PFSK-1 (cell line): ENCODE measurements at regions not wholly inside any gene's neighbourhood (a gene's known extent, or its start where the extent isn't known, plus 50 kb on each side); places are given as distances from the start of the nearest gene placed in this dataset.

Experiments used
- POLR2AphosphoS5 ChIP-seq: IDR thresholded peaks from 2 replicates; pipeline ENCODE4 v1.6.1; 2012; ENCODE audit warnings: low read depth, mild to moderate bottlenecking, control low read depth, low read length, moderate library complexity
- TAF1 ChIP-seq: IDR thresholded peaks from 2 replicates; pipeline ENCODE4 v1.6.1; 2012; ENCODE audit warnings: low read length, control low read depth, borderline replicate concordance; ENCODE audit not compliant: insufficient read depth
- TF ChIP-seq, protein P1 (sequence below), 2 experiments: IDR thresholded peaks; 2 replicates each; pipeline versions ENCODE4 v1.6.1 to v1.8.0; 2011 to 2012; ENCODE audit warnings: low read depth in 2 of 2, low read length in 2 of 2, control low read depth in 1 of 2, inconsistent platforms in 1 of 2, mild to moderate bottlenecking in 1 of 2, moderate library complexity in 1 of 2; ENCODE audit not compliant: insufficient read depth in 1 of 2

DNA sequence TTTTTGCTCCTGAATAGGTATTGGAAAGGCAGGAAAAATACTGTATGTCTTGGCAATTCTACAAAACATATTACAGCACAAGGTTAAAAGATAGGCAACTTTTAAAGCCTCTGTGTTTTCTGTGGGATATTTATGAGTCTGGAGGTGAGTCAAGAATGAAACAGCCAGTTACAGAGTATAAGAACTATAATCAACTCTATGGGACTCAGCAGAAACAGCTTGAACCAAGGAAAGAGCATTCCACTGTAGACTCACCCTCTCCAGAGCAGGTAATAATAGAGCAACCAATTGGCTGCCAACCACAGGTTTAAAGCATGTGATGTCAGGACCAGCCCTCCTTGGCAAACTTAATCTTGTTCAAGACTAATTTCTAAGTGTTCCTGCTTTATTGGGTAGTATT lies 100.5 kb upstream of the MDM1 start:
- no peak for TF ChIP-seq TAF1
- TF ChIP-seq POLR2AphosphoS5 = no peak
- TF ChIP-seq, protein P1, sequence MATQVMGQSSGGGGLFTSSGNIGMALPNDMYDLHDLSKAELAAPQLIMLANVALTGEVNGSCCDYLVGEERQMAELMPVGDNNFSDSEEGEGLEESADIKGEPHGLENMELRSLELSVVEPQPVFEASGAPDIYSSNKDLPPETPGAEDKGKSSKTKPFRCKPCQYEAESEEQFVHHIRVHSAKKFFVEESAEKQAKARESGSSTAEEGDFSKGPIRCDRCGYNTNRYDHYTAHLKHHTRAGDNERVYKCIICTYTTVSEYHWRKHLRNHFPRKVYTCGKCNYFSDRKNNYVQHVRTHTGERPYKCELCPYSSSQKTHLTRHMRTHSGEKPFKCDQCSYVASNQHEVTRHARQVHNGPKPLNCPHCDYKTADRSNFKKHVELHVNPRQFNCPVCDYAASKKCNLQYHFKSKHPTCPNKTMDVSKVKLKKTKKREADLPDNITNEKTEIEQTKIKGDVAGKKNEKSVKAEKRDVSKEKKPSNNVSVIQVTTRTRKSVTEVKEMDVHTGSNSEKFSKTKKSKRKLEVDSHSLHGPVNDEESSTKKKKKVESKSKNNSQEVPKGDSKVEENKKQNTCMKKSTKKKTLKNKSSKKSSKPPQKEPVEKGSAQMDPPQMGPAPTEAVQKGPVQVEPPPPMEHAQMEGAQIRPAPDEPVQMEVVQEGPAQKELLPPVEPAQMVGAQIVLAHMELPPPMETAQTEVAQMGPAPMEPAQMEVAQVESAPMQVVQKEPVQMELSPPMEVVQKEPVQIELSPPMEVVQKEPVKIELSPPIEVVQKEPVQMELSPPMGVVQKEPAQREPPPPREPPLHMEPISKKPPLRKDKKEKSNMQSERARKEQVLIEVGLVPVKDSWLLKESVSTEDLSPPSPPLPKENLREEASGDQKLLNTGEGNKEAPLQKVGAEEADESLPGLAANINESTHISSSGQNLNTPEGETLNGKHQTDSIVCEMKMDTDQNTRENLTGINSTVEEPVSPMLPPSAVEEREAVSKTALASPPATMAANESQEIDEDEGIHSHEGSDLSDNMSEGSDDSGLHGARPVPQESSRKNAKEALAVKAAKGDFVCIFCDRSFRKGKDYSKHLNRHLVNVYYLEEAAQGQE (IDR thresholded peaks at IDR 0.05; ENCODE audit: insufficient read depth in 1 of 2, low read depth in 2 of 2, low read length in 2 of 2) = no peak
